ENCODE measurements at regions not wholly inside any gene's neighbourhood (a gene's known extent, or its start where the extent isn't known, plus 50 kb on each side); places are given as distances from the start of the nearest gene placed in this dataset.
A peak's percentile ranks its signal among the peaks of the same experiment; 100 is the strongest.

DNA sequence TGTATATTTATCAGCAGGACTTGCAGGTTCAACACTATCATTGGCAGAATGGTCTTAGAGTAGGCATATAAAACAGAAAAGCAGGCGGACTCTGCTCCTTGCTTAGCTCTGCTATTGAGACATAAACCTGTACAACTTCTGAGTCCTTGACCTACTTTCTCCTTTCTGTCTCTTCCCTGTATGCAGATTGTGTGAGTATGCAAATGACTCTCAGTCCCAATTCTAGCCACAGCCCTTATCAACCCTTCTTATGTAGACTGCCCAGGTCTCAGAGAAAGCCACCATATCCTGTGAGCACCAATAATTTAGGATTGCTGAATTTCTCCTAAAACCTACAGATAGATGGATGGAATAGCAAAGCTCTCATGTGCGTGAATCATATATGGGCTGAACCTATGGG lies 367.6 kb upstream of the DDI1 start:
- DNase-seq: no peak

DNA sequence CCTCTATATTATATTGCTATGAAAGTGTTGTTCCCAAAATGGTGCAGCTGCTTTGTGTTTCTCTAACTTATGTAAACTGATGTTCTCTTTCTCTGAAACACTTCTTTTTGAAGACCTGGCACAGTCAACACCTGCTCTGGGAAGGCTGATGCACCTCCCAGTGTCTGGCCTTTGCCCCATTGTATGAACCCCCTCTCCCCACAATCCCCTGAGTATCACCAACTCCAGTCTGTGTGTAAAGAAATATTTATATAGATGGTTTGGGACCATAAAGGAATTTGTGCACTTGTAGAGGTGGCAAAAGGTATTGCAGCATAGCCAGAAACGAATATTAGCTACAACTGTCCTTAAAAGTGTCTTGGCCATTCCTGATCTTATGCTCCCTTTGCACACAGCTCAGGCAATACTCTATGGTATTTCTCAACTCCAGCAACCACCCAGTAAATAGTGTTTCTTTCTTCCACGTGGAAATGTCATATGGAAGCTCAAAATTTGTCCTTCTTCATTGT lies 365.2 kb upstream of the DDI1 start:
- no peak for DNase-seq

DNA sequence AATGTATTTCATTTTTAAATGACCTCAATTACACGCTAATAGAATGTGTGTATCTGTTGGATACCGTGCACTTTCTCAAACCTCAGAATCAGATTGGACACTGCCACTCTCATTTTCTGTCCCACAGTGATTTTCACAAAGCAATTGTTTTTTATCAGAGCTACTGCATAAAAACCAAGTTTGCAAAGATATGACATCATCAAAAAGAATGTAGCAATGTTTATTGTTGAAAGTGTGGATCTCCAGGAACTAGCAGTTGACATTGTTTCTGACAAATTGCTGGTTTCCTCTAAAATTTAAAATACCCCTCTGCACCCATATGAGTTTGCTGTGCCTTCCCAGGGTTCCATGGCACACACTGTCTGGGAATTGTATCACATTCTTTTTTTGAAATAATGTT lies 362.7 kb upstream of the DDI1 start:
- DNase-seq: no peak

DNA sequence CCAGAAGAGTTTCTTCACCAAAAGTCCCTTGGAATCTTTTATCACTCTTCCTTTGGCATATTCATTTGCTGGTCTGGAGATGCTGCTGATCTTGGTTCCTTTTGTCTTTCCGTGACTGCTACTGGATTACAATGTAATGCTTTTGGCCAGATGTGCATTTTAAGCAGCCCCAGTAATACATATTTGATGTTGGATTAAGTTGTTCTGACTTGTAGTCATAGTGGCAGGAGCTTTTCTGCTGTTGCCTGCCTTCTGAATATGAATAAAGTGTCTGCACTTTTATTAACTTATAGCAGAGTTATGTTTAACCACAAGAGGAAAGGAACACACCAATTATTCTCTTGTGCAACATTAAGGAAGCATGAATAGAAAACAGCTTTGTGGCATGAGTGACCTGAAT lies 360.0 kb upstream of the DDI1 start:
- DNase-seq: no peak

DNA sequence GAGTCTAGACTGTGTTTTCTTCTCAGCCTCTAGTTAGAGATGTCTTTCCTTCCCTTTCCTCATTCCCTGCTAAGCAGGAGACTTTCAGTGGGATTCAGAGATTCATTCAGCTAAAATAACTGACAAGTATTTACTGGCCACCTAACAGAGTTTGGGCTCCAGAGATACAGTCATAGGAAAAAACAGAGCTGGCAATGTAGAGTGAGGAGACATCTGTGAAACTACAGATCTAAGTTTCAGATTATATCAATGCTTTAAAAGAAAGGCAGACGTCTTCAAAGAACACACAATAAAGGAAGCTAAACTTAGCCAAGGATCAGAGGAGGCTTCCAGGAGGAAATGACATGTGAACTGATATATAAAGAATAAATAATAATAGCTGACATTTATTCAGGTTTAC lies 355.6 kb upstream of the DDI1 start:
- DNase-seq: no peak

DNA sequence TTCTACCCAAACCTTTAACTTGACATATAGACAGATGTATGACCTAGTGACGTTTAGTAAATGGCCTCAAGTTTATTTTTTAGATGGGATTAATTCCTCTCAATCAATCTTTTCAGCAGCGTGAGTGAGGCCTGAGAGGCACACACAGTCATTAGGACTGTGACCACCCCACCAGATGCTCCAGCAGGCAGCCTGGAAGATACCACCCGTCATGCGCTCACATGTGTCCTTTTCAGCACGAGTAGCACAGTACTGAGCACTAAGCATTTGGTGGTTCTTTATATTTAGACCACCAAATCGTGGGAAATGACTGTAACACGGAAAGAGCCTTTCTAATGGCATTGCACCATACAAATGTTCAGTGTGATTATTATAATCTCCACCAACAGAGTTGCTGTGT lies 354.6 kb upstream of the DDI1 start:
- no peak for DNase-seq

DNA sequence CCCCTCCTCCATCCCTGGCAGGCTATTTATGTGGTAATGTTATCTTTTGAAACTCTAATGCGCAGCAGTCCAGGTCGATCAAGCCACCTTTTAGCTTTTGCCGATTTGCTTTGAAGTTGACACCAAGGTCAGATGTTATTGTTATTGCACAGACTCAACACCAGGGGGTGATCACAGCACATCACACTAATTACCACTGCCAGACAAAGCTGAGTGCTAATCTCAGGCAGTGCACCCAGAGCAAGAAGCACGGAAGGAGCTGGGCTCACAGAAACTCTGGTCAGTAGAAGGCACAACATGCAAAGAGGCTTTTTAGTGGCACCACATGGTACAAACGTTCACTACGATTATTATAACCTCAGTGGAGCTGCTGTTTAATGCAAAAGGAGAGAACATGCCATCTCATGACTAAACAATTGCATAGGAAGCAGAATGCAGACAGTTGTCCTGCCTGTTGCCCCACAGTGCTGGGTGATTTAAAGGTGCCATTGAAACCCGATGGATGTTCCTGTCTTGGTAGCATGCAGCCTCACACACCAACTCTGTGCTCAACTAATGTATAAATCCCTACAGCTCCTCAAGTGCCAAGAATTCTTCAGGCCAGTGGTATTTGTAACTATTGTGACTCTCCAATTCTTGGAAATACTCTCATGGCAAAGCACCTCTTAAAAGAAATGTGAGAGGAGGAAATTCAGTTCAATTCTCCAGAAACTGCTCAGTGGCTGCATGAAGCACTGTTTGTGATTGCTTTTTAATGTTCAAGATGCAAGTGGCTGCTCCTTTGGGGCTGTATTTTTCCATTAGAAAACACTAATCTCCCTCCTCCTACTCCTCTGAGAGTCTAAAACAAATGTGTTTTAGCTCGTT lies 353.9 kb upstream of the DDI1 start:
- DNase-seq: peak; percentile 67 to 76

DNA sequence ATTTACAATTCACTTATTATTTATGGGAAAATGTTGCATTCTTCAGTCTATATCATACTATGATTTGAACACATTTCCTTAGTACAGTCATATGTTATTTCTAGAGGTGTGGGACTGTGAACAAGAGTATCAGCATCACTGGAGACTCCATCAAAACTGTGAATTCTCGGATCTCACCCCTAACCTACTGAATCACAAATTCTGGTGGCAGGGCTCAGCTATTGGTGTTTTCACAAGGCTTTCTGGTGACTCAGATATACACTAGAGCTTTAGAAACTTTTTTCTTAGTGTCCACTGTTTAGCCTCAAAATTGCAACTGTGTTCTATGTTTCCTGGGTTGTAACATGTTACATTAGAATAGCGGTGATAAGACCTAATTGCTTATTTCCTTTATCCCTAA lies 352.9 kb upstream of the DDI1 start:
- no peak for DNase-seq

DNA sequence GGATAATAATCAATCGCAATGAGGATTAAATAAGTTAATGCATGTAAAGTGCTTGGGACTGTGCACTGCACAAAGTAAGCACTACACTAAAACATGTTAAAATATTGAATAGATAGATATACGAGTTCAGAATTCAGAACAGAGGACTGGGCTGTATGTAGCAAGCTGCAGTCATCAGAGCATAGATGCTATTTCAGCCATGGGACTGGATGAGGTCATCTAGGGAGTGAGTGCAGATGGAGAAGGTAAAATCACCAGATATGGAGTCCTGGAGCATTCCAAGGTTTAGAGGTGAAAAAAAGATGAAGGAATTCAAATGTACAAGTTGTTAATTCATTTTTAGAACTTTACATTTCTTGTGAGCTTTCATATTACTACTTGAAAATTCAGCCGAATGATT lies 347.5 kb upstream of the DDI1 start:
- no peak for DNase-seq

DNA sequence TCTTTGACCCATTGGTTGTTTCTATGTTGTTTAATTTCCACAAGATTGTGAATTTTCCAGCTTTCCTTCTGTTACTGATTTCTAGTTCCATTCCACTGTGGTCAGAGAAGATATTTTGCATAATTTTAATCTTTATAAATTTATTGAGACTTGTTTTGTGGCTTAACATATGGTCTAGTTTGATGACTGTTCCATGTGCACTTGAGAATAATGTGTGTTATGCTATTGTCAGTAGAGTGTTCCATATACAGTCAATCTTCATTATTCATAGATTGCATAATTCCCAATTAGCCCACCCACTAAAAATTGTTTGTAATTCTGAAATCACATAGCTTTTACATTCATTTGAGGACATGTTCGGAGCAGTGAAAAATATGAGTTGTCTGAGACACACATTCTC lies 346.1 kb upstream of the DDI1 start:
- DNase-seq: no peak

DNA sequence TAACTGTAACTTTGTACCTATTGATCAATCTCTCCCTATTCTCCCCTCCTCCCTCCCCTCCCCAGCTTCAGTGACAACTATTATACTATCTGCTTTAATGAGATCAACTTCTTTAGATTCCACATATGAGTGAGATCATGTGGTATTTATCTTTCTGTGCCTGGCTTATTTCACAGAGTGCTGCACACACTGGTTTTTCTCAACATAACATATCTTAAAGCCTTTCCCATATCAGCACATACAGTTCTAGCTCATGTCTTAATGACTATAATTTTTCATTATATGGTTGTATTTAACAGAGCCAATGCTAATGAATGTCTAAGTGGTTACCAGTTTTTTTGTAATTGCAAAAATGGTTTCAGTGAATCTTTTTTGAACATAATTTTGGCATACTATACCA lies 340.3 kb upstream of the DDI1 start:
- DNase-seq: no peak

DNA sequence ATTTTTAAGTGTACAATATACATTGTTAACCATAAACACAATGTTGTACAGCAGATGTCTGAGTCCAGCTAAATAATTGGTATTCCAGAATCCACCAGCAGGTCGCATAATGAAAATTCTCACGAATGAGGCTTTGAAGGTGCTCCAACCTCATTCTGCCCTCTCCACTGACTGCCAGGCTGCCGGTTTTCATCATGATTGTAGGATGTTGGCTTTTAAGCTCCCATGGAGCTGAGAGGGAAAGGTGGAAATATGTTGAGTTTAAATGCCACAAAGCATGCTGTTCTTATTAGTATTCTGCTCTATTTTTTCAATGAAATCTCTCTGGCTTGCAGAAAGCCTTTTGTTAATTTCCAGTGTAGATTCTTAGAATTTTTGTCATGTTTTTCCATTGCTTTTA lies 337.2 kb upstream of the DDI1 start:
- DNase-seq: no peak

DNA sequence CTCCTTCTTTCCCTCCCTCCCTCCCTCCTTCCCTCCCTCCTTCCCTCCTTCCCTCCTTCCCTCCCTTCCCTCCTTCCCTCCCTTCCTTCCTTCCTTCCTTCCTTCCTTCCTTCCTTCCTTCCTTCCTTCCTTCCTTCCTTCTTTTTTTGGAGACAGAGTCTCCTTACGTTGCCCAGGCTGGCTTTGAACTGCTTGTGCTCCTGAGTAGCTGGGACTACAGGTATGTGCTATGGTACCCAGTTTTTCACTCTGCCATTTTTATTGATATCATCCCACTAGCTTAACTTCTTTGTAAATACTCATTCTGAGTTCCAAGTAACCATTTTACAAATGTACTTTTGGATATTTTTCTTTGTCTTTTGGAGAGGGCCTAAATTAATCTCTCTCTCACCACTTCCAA lies 336.8 kb upstream of the DDI1 start:
- DNase-seq: no peak

DNA sequence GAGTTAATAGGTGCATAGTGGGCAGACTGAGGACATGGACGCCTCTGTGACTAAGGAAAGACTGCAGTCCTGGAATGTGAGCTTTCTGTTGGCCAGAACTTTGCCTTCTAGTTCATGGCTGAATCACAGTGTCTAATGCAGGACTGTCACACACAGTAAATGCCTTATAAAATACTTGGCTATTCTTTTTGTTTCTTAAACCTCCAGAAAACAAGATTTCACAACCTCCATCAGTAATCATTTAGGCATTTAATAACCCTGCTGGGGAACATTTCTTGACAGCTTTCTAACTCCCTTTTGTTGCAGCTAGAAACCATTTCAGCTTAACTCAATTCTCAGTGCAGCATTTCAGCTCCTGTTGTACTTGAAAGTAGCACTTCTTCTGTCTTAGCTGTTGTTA lies 335.8 kb upstream of the DDI1 start:
- DNase-seq: no peak

DNA sequence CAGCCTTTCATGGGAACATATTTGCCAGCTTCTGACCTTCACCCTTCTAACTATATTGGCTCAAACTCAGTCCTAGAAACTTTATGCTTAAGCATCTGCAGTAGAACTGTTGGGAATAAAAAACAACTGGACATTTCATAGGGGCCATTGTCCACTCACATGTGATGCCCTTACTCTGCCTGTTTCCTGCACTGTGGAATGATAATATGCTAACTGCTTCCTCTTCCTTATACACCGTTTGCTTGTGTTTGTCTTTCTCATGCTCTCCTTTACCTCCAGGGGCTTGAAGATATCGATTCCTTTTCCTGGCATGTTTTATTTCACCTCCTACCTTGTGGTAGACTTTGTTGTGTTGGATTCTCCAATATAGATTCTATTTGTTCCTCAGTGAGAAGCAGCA lies 333.0 kb upstream of the DDI1 start:
- DNase-seq: no peak

DNA sequence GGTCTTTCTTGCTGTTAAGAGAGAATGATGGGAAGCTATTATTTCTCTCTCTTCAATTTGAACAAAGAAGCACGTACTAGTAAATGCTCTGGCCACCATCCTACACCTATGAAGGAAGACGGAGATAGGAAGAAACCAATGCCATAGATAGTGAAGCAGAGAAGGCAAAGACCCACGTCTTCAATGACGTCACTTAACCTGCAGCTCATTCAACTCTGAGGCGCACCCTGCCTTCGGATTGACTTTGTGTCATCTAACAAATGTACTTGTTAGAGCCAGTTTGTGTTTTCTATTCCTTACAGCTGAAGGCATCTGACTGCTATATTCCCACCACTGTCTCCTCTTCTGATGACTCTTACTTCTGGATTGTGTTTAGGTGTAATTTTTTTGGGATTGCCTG lies 332.5 kb upstream of the DDI1 start:
- DNase-seq: no peak

DNA sequence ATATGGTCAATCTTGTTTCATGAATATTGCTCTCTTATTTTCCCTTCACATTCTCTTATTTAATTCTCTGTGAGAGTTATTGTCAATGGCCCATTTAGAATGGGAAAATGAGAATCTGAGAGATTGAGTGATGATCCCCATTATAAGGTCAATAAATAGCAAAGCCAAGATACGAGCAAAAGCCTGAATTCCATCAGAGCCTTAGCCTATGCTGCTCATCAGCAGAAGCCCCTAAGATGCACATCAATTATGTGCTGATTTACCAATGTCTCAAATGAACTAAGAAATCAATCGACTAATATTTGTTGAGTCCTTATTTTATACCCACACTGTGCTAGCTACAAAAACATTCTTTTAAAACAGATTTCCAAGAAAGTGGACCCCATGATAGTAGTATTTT lies 330.8 kb upstream of the DDI1 start:
- DNase-seq: no peak

DNA sequence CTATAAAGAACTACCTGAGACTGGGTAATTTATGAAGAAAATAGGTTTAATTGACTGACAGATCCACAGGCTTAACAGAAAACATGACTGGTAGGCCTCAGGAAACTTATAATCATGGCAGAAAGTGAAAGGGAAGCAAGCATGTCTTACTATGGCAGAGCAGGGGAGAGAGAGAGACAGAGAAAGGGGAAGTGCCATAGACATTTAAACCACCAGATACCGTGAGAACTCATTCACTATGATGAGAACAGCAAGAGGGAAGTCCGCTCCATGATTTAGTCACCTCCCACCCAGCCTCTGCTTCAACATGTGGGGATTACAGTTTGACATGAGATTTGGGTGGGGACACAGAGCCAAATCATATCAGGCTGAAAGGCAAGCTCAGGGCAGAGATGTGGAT lies 327.1 kb upstream of the DDI1 start:
- DNase-seq: no peak

DNA sequence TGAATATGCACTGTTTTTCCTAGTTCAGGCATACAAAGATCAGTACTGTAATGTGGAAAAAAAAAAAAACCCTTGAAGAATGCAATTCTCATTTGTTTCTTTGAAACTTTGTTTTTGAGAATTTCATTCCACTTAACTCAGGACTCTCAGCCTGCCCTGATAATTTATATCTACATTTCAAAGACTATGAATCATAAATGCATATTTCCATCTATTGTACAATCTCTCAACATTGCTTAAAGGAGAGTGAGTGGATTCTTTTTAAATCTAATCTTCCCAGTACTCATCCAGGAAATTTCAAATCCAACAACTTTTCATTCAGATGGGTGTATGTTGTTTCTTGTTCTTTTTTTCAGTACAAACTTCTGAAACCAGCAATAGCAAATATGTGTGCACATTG lies 322.2 kb upstream of the DDI1 start:
- DNase-seq: no peak

DNA sequence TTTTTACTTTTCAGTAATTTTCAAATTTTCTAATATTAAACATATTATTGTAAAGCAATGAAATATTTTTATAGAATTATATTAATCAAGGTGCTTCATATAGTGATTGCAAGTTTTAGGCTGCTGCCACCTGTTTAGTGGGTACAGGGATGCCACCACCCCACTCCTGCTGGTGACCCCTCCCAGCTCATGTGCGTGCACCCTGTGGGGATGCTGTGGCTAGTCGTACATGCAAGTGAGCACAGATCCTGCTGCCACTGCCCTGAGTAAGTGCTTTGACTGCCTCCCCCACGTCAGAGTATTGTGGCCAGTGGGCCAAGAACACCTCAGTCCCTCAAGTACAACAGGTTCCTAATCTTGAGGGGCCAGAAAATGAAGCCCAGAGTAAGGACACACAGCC lies 320.1 kb upstream of the DDI1 start:
- no peak for DNase-seq

DNA sequence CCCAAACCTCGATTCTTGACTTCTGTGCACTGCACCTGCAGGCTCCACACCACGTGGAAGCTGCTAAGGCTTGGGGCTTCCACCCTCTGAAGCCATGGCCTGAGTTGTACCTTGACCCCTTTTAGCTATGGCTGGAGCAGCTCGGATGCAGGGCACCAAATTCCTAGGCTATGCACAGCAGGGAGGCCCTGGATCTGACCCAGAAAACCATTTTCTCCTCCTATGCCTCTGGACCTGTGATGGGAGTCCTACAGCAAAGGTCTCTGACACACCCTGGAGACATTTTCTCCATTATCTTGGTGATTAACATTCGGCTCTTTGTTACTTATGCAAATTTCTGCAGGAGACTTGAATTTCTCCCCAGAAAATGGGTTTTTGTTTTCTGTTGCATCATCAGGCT lies 309.2 kb upstream of the DDI1 start:
- no peak for DNase-seq

DNA sequence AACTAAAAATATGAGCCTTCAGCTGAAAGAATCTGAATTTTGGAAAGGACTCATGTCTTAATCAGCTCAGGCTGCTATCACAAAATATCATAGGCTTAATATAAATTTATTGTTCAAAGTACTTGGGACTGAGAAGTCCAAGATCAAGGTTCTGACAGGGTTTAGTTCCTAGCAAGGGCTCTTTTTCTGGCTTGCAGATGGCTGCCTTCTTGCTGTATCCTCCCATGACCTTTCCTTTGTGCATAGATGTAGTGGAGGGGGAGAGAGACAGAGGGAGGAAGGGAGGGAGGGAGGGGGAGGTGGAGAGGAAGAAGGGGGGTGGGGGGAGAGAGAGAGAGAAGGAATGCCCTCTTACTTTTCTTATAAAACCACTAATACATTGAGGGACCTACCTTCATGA lies 306.8 kb upstream of the DDI1 start:
- DNase-seq: no peak

DNA sequence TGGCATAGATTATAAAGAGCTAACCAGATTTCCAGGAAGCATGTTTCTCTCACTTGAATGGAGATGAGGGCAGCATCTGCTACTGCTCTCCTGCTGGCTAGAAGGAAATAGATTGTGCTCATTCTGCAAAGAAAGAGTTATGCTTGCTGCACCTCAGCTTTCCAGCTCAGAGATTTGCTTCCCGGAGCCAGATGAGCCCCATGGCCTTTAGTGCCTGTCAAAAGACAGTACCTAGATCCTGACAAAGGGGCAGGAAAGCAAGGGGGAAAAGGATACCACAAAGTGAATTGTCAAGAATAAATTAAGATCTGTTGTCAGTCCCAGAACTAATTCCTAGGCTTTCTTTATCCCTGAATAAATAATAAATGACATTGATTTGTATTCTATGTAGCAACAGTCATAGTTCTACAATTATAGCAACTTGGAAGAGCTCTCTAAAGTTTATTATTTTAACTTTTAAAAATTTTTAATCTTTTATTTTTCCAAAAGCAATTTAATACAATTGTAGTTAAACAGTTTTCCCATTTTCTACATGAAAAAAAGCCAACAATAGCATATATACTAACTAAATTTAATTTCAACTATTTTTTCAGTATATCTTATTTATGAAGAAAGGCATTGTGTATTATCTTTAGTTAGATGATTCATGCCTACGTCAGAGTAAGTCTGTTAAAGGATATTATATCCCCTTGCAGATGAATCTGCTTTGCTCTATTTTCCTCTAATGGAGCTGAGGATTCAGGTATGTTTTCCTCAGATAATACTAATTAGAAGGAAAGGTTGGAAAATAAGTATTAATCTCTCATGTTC lies 306.1 kb upstream of the DDI1 start:
- peak in 1 of 2 experiments; percentile 2 for DNase-seq

DNA sequence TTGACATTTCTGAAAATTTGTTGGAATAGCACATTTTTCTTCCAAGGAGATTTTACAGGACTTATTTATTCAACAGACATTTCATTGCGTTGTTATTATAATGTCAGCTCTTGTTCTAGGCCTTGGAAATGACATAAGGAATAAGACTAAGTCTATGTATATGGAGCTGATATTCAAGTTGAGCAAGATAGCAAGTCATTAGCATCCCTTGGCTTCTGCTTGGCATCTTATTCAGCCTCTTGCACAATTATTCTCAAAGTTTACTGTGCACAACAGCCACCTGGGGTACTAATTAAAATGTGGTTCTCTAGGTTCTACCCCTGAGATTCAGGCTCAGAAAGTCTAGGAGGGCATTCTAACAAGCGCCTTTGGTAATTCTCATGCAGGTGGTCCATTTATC lies 304.8 kb upstream of the DDI1 start:
- DNase-seq: no peak
